CD4-positive, alpha-beta T cell treated with Interleukin-6 at 100 ng/mL for 8 hours (primary cell): ENCODE measurements at regions not wholly inside any gene's neighbourhood (a gene's known extent, or its start where the extent isn't known, plus 50 kb on each side); places are given as distances from the start of the nearest gene placed in this dataset.

Experiments
- DNase-seq: peaks from one replicate; pipeline ENCODE4 v3.0.0-alpha.2; 2020; ENCODE audit warnings: mixed read lengths, low spot score

GRCh38 chr4:36815536-36815935, 429.0 kb upstream of the NWD2 start:
- no peak for DNase-seq

- no peak for DNase-seq
Measured at GRCh38 chr4:36823199-36823967, 421.2 kb upstream of the NWD2 start.

GRCh38 chr4:36824682-36825081, 419.9 kb upstream of the NWD2 start:
- no peak for DNase-seq

DNA sequence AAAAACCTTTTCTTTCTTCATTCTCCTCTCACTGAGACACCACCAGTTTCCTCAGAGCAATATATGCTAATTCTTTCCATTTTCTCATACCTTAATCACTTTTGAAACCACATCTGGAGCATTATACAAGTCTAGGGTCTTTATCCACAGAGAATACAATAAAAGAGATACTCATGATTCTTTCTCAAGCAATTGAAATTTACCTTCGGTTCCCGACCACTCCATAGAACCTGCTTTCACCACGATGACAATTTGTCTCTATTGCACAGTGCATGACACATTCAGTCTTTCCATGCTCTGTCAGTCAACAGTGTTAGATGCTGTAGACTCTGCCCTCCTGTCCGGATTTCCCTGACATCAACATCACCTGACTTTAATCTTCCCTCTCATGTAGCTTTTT, 409.3 kb upstream of the NWD2 start:
- no peak for DNase-seq

GRCh38 chr4:36841583-36842326, 402.8 kb upstream of the NWD2 start:
- DNase-seq: no peak

- no peak for DNase-seq
Measured at GRCh38 chr4:36844448-36844847, 400.1 kb upstream of the NWD2 start.

DNA sequence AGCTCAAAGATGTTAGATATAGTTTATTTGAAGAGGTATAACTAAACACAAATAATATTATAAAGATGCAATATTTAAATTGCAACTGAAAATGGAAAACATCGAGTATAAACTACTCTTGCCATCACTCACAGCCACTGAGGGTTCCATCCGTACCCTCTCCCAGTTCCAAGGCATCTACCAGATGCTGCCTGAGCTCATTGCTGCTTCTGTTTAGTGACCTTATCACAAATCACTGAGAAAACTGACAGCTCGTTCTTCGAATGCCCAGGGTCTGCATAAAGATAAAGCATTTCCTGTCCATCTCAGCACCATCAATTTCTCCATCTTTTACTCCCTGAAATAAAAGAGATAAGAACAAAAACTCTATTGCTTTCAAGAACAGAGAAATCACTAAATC, 391.7 kb upstream of the NWD2 start:
- no peak for DNase-seq

- DNase-seq: no peak
Measured at GRCh38 chr4:36854554-36854953, 390.0 kb upstream of the NWD2 start.

DNA sequence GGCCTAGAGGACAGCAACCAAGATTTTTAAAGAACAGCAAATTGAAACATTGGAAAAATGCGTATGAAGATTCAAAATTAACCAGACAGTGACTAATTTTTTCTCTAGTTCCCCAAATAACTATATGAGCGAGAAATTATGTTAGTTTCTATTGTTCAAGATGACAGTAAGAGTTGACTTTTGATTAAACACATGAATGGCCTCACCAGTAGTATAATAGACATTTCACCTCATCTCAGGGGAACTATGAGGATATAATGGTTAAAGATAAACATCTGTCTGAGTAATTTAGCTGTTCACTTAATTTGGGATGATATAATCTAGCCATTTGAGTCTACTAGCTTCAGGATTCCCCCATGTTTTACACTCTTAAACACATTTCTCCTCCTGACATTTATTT, 380.9 kb upstream of the NWD2 start:
- no peak for DNase-seq

DNA sequence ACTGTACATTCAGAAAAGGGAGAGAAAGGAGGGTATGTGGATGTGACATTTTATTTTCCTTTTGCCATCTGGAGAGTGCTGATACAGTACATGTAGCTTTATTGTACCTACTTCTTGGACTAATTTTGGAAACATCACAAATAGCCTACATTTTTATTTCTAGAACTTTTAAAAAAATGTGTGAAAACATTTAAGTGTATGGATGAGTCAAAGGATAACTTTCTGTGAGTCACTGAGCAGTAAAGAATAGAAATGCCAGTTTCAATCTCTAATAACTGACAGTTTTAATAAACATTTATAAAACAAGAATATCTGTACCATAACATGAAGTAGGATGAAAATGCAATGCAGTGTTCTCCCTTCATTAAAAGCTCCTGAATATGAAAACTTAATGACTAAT, 374.4 kb upstream of the NWD2 start:
- DNase-seq: no peak

- DNase-seq: no peak
Measured at GRCh38 chr4:36872679-36873078, 371.9 kb upstream of the NWD2 start.

DNA sequence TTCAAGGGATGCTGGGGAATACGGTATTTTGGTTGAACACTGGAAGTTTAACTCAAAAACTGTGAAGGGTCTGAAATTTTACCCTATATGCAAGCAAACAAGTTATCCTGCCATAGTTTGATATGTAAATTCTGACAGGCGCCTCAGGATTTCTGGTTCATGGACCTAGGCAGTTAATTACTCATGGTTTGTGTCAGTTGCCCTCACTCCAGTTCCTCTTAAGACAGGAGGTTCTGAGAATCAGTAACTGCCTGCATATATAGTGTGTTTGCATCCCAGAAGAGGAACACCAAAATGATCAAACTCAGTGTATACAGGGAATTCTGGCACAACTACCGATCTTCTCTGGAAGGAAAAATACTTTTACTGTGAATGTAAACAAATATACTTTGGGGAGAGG, 360.4 kb upstream of the NWD2 start:
- DNase-seq: no peak

GRCh38 chr4:36891971-36892370, 352.6 kb upstream of the NWD2 start:
- no peak for DNase-seq

DNA sequence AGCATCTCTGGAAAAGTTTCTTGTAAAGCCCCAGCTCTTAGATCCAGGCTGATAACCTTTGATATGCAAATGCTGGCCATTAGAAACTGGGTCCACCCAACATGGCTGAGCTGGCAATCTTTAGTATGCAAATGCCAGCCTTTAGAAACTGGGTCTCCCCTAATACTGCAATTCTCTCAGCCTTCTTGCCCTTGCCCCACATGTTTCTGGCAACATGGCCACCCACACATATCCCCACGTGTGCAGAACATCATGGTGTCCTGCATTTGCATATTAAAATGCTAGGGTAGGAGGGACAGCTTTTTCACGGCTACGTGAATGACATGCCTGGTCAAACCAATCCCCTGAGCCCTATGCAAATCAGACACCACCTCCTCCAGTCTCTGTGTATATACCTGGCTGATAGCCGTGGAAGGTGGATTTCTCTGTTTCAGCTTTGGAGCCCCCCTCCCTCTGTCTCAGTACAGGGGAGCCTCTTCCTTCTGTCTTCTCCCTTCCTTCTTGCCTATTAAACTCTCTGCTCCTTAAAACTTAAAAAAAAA, 344.0 kb upstream of the NWD2 start:
- DNase-seq: no peak

DNA sequence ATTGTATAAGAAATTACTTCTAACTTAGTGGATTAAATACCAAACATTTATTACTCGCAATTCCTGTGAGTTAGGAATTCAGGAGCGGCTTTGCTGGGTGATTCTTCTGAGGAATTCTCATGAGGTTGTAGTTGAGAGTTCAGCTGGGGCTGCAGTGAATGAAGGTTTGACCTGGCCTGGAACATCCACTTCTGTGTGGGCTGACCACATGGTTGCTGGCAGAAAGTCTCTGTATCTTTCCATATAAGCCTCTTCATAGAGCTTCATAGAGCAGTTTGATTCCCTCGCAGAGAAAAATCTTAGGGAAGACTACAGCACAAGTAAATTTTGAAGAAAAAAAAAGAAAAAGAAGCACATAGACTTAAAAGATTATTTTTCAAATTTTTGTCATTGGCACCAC, 339.7 kb upstream of the NWD2 start:
- DNase-seq: no peak

DNA sequence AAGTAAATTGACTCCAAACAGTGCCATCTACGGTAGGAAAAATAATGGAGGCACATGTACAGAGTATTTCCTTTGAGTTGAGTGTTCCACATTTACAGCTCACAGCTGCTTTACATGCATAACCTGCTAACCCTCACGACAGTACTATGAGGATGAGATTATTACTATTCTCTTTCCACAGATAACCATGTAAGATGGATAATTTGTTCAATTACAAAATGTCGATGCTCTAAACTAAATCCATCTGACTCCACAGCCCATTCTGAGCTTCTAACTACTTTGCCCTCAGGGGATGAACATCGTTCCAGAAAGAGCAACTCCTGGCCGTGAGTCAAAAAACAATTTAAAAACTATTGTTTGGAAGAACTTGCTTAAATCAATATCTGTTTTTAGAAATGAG, 330.4 kb upstream of the NWD2 start:
- DNase-seq: no peak

DNA sequence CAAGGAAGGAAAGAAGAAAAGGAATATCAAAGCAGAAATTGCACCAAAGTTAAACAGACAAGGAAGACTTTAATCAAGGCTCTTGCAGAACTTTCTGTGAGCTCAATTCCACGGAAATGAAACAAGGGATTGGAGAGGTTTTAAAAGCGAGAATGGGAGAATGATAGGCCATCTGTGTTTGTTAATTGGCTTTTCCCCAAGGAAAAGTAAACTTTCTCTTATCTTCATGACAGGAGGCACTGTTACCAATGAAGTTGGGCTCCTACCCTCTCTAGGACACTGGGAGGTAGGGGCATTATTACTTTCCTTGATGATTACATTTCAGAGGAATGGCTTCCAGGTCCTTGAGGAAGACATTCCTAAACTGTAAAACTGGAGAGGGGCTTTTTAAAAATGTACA, 328.8 kb upstream of the NWD2 start:
- DNase-seq: no peak

GRCh38 chr4:36917413-36917812, 327.1 kb upstream of the NWD2 start:
- no peak for DNase-seq

DNA sequence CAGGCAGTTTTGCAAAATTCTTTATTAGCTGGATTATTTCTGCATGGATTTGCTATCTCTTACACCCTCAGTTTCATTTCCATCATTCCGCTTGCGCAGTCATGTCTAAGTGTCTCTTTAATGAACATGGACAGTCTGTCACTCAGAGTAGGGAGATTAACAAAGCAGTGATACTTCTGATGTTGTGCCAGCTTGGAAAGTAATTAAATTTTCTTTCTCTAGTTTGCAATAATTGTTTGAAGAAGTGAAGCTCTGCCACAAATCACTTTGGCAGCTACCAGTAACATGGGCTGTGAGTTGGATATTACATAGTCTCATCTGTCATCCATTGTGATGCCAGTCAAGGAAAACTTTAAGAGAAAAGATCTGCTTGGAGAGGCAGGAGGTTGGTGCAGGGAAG, 324.8 kb upstream of the NWD2 start:
- DNase-seq: no peak

DNA sequence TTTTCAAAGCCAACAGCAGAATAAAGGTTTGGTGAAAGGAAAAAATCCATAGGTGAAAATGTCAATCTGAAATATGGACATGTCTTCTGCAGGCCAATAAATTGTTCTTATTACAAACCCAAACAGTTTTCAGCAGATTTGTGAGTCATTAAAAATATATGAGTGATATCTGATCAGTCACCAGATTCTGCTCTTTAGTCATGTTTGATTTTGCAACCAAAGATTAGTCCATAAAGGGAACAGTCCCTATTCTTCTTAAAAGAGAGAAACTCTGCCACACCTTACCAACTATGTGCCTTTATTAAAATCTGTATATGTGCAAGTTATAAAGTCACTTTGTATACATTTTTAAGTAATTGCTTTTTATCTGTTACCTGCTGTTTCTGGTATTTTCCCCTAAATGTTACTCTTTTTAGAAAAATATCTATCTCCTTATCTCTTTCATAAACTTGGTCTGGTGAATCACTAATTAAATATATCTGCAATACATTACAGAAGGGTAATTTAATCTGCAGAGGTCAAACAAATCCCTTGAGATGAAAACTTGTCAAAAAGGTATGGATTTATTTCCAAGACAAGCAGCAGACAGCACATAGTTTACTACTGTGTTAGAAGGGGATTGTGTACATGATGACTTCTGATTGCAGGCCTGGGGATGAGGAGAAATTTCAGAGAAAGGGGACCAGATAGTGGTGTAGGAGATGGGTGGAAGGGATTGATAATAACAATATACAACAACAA, 322.9 kb upstream of the NWD2 start:
- no peak for DNase-seq

GRCh38 chr4:36930562-36931111, 313.9 kb upstream of the NWD2 start:
- no peak for DNase-seq

GRCh38 chr4:36944232-36944631, 300.3 kb upstream of the NWD2 start:
- DNase-seq: no peak
